Muscle of back (tissue), 3 donors: ENCODE measurements at regions not wholly inside any gene's neighbourhood (a gene's known extent, or its start where the extent isn't known, plus 50 kb on each side); places are given as distances from the start of the nearest gene placed in this dataset.
"Not testable (repeated sequence)": the region's sequence is repeated elsewhere in the genome, so short reads cannot be mapped to it uniquely, and the experiment has no call there.

Source experiments
- DNase-seq, 3 donors: peaks; one replicate each; pipeline versions ENCODE4 v3.0.0 to v3.0.0-alpha.2; 2013

DNA sequence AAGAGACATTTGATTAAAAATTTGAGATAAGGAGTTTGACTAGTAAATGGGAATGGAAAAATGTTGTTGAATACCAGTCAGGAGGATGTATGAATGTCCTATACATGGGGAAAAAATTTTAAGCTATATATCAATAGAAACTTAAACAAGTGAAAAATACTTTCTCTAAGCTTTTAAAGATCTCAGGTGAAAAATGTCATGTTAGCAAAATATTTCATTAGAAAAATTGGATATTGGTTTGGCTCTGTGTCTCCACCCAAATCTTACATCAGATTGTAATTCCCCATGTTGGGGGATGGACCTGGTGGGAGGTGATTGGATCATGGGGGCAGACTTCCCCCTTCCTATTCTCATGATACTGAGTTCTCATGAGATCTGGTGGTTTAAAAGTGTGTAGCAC, 279.6 kb upstream of the CADM2 start:
- DNase-seq: no peak

DNA sequence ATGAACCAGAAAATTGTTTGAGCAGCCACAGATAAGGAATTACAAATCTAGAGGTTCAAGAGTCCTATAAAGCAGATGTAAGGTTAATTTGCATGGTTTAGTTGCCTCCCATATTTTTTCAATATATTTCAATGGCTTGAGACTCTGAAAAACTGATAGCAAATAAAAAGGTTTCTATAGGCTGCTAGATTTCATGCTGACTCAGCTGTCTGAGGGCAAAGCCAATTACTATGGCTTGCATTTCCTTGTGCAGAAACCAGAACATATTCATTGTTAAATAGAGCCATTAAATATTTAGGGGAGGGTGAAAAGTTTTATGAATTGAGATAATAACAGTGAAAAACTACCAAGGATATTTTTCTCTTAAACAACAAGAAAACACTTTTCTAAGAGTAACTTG, 278.1 kb upstream of the CADM2 start:
- DNase-seq: no peak

DNA sequence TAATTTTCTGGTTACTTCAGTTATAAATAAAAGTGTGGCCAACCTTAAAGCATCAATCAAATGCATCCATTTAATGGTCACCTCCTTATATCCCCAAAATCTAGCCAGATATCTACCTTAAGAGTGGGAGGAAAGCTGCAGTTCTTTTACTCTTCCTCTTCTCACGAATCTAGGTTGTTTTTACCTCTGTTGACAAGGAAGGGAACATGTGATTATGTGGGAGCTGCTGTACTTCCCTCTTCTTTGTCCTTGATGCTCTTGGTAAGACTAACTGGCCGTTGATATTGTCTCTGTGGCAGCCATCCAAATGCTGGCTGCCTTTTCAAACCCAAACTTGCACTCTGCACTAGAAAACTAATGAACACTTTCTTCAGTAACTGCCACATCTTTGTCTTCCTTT, 275.3 kb upstream of the CADM2 start:
- no peak for DNase-seq

DNA sequence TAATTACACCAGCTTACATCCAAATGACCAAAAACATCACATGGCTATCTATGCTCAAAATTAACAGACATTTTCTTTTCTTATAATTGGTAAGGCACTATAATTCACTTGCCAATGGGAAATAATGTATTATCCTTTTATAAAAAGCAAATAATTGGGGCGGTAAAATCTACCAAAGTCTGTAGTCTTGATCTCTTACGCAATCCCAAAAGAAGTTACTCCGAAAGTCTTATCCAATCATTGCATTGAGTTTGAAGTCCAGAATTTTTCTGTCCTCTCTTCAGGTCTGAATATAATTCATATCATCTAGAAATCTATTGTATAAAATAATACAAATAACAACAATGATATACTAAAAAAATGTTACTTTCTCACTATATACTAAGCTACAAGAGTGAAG, 273.3 kb upstream of the CADM2 start:
- DNase-seq: no peak

DNA sequence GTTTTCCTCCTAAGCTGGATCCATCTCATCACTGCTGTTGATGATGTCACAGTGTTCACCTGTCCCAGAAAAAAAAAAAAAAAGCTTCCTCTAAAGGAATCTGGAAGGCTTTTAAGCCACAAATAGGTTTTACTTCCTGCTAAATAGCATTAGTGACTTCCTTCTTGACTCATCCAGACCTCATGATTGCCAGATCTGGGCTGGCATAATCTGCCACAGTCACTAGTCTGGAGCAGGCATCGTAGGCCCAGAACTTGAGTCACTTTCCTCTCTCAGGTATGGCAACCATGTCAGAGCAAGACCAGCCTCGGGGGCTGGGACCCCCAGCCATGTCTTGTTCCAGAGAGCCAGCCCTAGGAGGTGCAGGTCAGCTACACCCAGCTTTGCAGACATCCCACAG, 266.5 kb upstream of the CADM2 start:
- DNase-seq: no peak

DNA sequence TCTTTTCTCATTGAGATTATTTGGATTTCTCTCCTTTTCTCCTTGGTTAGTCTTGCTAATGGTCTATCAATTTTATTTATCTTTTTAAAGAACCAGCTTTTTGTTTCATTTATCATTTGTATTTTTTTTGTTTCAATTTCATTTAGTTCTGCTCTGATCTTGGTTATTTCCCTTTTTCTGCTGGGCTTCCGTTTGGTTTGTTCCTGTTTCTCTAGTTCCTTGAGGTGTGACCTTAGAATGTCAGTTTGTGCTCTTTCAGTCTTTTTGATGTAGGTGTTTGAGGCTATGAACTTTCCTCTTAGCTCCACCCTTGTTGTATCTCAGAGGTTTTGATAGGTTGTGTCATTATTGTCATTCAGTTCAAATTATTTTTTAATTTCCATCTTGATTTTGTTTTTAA, 248.5 kb upstream of the CADM2 start:
- not testable (repeated sequence) for DNase-seq

DNA sequence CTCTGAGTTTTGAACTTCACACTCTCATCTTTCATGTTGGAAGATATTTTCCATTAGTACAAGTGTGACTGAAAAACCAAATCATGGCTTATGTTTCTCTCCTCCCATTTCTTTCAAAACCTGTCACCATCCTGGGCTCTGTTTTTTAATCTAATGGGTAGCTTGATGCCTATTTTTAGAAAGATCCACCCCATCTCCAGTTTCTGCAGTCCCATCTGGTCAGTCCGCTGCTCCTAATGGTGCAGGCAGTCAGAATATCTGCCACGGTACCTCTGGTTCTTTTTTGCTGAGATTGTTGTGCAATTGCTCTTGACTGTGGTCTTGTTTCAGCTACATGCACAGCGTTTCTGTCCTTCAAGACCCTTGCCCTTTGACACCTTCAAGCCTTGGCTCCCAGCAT, 240.9 kb upstream of the CADM2 start:
- DNase-seq: peak in 1 of 3 donors; percentile 0

DNA sequence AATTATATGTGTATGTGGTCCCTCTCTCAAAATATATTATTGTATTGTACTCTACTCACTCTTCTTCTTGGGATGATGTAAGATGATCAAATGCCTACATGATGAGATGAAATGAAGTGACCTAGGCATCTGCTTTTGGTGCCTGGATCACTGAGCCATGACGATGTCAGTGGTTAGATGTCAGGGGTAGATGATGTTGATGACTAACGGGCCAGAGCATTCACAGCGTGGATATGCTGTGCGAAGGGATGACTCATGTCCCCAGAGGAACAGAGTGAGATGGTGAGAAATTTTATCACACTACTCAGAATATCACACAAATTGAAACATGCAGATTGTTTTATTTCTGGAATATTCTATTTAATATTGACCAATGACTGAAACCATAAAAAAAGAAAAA, 233.9 kb upstream of the CADM2 start:
- DNase-seq: peak in 1 of 3 donors; percentile 82

DNA sequence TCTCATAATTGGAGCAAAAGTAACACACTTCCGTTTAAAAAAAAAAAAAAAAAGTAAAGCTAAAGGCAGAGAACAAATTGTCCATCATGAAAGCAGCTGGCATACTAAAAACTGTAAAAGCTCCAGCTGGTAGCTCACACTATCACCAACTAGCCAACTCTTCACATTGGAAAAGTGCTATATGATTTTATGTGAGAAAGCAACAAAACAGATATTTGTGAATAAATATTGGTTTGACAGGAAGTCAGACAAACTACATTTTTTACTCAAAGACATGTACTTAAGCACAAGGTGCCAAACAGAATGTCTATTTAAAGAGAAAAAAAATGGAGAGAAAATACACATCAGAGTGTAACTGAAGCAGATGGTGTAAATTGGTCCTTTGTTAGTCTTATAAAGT, 231.2 kb upstream of the CADM2 start:
- DNase-seq: no peak

DNA sequence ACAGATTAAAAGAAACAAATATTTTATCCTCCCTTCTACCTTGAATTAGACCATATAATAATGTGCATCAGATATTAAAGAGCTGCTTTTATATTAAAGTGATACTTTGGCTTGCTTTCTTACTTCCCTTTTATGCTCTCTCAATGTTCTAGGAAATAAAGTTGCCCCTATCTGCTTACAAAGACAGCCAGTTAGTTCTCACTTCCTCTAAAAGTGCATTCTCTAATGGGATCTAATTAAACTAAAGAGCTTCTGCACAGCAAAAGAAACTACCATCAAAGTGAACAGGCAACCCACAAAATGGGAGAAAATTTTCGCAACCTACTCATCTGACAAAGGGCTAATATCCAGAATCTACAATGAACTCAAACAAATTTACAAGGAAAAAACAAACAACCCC, 224.1 kb upstream of the CADM2 start:
- not testable (repeated sequence) for DNase-seq

DNA sequence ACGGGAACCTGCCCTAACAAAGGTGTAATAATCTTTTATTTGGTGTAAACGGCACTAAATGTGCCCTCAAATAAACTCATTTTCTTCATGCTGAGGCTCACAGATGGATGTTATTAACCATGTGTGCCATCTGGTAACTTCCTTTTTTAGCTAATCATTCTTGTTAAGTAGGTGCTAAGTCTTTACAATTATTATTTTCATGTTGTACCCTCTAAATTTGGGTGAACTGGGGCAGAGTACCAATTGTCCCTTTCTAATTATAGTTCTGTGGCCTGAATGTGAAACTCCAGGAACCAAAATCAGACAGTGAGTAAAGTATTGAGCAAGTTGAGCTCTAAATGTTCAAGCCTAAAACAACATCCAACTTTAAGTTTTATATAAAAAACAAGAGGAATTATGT, 220.7 kb upstream of the CADM2 start:
- no peak for DNase-seq

DNA sequence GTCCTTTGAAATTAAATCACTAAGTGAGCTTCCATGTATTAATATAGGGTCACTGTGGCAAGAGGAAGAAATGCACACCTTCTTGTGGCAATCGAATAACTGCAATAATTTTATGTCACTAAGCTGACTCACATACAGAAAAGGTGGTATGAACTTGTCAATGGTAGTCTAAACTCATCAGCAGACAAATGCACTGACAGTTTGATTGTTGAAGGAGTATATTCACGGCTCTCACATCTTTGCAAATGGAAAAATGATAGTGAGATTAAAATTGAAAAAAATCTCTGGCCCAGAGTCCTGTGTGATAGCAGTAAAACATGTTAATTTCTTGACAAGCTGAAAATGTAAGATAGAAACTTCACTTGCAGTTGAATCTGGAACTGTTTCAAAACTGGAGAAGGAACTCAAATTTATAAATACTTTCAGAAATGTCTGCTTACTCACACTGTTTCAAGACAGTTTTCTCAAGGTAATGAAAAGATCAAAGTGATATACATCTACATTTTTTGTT, 215.8 kb upstream of the CADM2 start:
- no peak for DNase-seq

DNA sequence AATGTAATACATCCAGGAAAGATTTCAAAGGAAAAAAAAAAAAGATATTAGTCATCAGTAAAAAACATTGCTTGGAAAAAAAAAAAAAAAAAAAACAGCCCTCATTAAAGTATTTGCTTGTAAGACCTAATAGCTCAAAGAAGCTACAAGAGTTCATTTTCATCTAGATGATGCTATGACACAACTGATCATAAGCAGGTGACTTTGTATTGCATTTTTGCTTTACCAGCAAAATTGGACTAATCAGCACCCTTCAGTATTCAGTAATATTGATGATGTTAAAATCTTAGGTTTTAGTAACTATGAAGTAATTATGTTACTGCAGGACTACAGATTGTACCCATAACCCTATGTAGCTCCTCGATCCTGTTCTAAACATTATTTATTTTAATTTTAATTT, 214.7 kb upstream of the CADM2 start:
- DNase-seq: no peak

DNA sequence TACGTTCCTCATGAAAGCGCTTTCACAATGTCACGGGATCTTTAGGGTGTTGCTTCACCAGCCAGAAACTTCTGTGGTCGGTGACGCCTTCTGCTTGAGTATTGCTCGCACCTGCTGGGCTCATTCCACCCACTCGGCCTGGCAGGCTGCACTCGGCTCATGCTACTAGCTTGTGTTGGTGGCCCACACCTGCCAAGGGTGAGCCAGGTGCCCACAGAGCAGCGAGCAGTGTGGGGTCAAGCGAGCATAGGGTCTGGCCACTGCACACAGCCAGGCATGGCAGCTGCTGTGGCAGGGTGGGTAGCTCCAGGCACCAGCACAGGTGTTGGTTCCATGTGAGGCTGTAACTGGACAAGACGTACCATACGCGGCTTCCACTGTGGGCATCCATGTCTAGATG, 202.9 kb upstream of the CADM2 start:
- DNase-seq: no peak

DNA sequence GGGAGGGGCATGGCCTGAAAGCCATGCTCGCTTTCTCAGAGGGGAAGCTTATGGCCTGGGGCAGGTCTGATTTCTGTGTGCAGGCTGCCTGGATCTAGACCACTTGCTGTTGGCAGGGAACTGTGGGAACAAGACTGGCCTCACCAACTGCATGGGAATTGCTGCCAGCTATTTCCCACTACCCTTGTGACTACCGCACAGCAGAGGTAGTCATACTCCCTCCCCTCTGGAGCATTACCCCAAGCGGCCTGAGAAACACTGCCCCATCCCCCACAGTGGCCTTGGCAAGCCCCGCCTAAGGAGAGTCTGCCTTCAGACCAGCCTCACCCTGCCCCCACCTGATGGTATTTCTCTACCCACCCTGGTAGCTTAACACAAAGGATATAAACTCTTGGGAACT, 199.4 kb upstream of the CADM2 start:
- no peak for DNase-seq

DNA sequence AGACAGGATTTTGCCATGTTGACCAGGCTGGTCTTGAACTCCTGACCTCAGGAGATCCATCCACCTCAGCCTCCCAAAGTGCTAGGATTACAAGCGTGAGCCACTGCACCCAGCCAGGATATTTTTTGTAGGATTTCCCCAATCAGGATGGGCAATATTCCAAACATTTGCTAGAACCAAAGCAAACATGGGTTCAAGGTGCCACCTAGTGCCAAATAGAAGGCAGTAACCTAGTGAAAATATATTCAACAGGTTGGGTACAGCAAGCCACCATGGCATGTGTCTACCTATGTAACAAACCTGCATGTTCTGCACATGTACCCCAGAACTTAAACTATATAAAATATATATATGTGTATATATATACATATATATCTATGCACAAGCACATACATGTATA, 185.9 kb upstream of the CADM2 start:
- DNase-seq: no peak

DNA sequence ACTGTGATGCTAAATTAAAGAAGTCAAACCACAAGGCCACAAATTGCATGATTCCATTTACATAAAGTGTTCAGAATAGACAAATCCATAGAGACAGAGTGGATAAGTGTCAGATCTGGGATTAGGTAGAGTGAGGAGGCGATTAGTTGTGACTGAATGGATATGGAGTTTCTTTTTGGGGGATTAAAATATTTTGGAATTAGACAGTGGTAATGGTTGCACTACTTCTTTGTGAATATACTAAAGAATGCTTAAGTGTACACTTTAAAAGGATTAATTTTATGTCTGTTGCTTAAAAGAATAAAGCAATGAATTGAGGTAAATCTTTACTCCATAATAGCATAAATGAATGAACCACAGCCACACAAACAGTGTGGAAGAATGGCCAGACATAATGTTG, 175.5 kb upstream of the CADM2 start:
- no peak for DNase-seq

DNA sequence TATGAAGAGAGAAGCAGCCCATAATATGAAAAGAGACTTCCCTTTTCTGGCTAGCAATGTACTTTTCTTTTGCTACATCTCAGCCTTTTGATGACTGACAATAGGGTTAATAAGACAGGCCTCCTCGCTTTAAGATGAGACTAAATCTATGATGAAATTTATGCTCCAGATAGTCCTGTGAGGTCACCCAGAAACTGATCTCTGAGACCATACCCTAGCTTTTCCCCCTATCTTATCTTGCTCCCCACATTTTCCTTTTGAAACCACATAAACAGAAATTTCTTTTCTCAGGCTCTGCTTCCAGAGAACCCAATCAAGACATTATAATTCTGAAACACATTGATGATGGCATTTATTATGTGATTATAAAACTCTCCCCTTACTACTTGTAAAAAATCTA, 168.8 kb upstream of the CADM2 start:
- no peak for DNase-seq

DNA sequence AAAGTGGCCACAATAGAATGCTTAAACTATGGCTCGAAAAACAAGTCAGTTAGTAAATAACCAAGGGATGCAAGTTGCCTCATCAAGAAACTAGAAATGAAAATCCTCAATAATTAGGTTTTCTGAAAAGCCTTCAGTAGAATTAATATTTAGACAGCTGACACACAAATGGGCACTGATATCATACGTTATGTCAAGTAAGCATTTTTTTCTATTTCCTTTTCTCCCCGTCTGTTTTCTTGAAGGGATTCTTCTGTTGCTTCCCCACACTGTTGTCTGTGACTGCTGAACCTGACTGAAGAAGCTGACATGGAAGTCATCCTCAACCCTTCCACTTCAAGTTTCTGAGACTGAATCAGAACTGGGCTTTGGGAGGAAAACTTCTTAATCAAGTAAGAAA, 151.8 kb upstream of the CADM2 start:
- DNase-seq: no peak

DNA sequence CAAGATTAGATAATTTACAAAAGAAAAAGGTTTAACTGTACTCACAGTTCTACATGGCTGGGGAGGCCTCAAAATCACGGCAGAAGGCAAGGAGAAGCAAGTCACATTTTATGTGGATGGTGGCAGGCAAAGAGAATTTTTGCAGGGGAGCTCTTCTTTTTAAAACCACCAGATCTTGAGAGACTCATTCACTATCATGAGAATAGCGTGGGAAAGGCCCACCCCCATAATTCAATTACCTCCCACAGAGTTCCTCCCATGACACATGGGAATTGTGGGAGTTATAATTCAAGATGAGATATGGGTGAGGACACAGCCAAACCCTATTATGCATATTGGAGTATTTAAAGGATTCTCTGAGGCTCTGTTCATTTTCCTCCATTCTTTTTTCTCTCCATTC, 138.7 kb upstream of the CADM2 start:
- DNase-seq: no peak

DNA sequence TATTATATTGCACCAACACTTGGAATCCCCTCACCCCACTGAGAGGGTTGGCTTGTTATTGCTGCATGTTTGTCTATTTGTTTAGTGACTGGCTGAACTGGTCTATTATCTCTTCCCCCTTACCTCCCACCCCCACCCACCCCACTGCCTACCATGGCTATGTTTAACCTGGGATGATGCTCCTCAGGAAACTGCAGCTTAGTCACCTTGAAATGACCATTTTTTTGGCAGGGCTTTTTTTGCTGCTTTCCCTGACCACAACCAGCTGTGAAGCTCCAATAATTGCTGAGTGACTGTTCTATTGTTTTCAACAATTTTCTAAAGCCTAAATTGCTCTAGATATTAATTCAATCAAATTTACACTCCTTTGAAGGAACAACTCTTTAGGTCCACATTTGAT, 137.9 kb upstream of the CADM2 start:
- DNase-seq: no peak

DNA sequence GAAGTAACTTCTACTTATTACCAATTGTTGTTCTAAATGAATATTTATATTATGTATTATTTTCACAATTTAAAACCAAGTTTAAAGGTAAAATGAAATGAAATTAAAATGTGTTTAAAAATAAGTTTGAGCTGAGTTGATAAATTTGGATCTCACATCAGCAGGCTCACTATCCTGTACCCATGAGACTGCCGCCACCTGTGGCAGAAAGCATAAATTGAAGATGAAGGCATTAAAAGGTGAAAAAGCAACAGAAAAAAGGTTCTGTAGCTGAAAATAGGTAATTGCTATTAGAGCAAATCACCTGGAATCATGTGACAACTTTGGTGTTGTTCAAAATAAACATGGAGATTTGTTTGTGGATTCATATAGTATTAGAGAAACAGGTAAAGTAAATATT, 133.0 kb upstream of the CADM2 start:
- no peak for DNase-seq

DNA sequence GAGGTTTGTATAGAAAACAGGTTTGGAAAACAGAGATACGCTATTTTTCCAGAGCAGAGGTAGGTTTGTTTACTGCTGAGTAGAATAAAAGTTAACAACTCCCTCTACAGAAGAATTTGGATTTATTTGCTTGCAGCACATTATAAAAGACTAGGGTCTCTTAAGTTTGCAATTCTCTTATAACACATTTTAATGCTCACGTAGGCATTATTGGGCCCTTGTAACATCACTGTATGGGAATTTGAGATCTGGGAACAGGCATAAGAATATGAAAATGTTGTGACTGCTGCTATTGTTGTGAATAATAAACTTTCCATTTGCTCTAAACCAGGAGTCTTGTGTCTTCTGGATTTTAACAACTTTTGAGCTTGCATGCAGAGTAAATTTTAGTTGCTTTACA, 128.3 kb upstream of the CADM2 start:
- no peak for DNase-seq

DNA sequence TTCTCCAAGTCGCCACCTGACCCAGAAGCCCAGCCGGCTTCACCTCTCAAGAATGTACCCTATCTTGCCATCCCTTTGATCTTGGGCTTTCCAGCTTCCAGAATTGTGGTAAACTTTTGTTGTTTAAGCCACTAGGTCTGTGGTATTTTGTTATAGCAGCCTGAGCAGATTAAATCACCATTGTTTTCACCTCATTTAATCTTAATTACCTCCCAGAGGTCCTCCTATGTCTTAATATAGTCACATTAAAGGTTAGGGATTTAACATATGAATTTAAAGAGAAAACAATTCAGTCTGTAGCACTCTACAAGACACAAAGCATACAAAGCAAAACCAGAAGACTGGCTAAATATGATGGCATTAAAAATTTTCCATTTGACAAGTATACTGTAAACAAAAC, 123.4 kb upstream of the CADM2 start:
- no peak for DNase-seq

DNA sequence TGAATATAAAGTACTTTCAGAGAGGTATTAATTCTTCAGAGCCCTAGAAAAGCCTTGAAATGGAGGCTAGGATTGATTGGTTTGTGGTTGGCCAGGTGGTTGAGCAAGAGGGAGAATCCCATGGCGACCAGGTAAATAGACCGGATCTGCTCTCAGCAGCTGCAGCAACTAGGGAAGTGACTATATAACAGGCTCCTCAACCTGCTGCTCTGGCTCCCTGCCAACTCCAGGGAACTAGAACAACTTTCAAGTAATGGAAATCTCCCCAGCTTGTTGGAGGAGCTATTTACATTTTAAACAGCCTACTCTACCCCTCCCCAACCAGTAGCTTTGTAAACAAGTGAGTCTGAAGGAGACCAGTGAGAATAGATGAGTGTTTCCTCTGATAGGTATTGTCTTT, 121.8 kb upstream of the CADM2 start:
- DNase-seq: peak in 2 of 3 donors; percentile 2 to 4
